HG03439 (cell line): ENCODE measurements at regions not wholly inside any gene's neighbourhood (a gene's known extent, or its start where the extent isn't known, plus 50 kb on each side); places are given as distances from the start of the nearest gene placed in this dataset.
A peak's percentile ranks its signal among the peaks of the same experiment; 100 is the strongest.

Experiments
- ATAC-seq: cut with Tn5 transposase; IDR thresholded peaks from one replicate; pipeline ENCODE4 v1.9.1; 2021; ENCODE audit warnings: mild to moderate bottlenecking, moderate library complexity; ENCODE audit not compliant: unreplicated experiment

GRCh38 chr2:177029075-177029474 is 183.5 kb upstream of the HNRNPA3 start:
- no peak for ATAC-seq

- no peak for ATAC-seq
Measured at GRCh38 chr2:177029501-177029900, 183.1 kb upstream of the HNRNPA3 start.

GRCh38 chr2:177029901-177030300 is 182.7 kb upstream of the HNRNPA3 start:
- no peak for ATAC-seq

GRCh38 chr2:177030451-177031105 is 182.0 kb upstream of the HNRNPA3 start:
- ATAC-seq: no peak

- ATAC-seq: no peak
Measured at GRCh38 chr2:177031438-177032180, 181.0 kb upstream of the HNRNPA3 start.

- no peak for ATAC-seq
Measured at GRCh38 chr2:177036747-177037146, 175.8 kb upstream of the HNRNPA3 start.

GRCh38 chr2:177037569-177037968 is 175.0 kb upstream of the HNRNPA3 start:
- ATAC-seq: no peak

GRCh38 chr2:177038787-177039484 is 173.7 kb upstream of the HNRNPA3 start:
- ATAC-seq: no peak

GRCh38 chr2:177042311-177042710 is 170.3 kb upstream of the HNRNPA3 start:
- ATAC-seq: no peak

- ATAC-seq: no peak
Measured at GRCh38 chr2:177044671-177045070, 167.9 kb upstream of the HNRNPA3 start.

- no peak for ATAC-seq
Measured at GRCh38 chr2:177048981-177049380, 163.6 kb upstream of the HNRNPA3 start.

GRCh38 chr2:177051278-177051677 is 161.3 kb upstream of the HNRNPA3 start:
- no peak for ATAC-seq

GRCh38 chr2:177052471-177052870 is 160.1 kb upstream of the HNRNPA3 start:
- ATAC-seq: no peak

GRCh38 chr2:177053038-177053437 is 159.6 kb upstream of the HNRNPA3 start:
- ATAC-seq: no peak

GRCh38 chr2:177053716-177054115 is 158.9 kb upstream of the HNRNPA3 start:
- no peak for ATAC-seq

- ATAC-seq: no peak
Measured at GRCh38 chr2:177056481-177056929, 156.1 kb upstream of the HNRNPA3 start.

- ATAC-seq: peak; percentile 77
Measured at GRCh38 chr2:177058747-177059146, 153.8 kb upstream of the HNRNPA3 start.

GRCh38 chr2:177059293-177059692 is 153.3 kb upstream of the HNRNPA3 start:
- no peak for ATAC-seq

GRCh38 chr2:177063331-177063730 is 149.3 kb upstream of the HNRNPA3 start:
- ATAC-seq: no peak

- ATAC-seq: no peak
Measured at GRCh38 chr2:177064422-177064821, 148.2 kb upstream of the HNRNPA3 start.

GRCh38 chr2:177068967-177069366 is 143.6 kb upstream of the HNRNPA3 start:
- ATAC-seq: no peak

- no peak for ATAC-seq
Measured at GRCh38 chr2:177072090-177072489, 140.5 kb upstream of the HNRNPA3 start.
